Right forelimb (tissue), 1 donor: ENCODE measurements at regions not wholly inside any gene's neighbourhood (a gene's known extent, or its start where the extent isn't known, plus 50 kb on each side); places are given as distances from the start of the nearest gene placed in this dataset.
"Not testable (repeated sequence)": the region's sequence is repeated elsewhere in the genome, so short reads cannot be mapped to it uniquely, and the experiment has no call there.

Experiments
- DNase-seq: peaks from one replicate; pipeline ENCODE4 v3.0.0-alpha.2; 2018

GRCh38 chr2:120637847-120638246 lies 97.8 kb upstream of the GLI2 start:
- DNase-seq = no peak

DNA sequence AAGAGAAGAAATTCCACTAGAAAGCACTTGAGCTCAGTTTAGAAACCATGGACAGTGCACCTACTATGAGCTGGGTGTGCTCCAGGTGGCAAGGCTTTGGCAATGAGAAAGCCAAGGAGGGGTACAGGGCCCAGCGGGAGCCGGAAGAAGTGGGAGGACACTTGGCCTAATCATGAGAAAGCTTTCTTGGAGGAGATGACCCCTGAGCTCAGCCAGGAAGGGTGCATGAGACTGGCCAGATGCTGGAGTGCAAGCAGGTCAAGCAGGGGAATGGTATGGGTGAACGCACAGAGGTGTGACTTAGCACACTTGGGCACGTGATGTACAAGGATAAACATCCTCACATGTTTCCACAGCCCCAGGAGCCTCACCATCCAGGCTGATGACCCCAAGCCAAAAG lies 97.2 kb upstream of the GLI2 start:
- peak; percentile 32 for DNase-seq

DNA sequence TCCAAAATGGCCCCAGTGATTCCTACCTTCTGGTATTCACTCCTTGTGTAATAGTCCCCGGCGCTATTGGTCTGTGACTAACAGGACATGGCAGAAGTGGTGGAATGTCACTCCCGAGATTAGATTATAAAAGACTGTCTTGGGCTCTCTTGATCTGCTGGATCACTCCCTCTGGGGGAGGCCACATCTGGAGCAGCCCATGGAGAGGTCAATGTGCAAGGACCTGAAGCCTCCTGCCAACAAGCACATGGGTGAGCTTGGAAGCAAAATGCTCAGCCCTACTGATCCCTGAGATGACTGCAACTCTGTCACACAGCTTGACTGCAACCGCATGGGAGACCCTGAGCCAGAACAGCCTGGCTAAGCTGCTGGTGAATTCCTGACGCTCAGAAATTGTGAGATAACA lies 94.3 kb upstream of the GLI2 start:
- no peak for DNase-seq

DNA sequence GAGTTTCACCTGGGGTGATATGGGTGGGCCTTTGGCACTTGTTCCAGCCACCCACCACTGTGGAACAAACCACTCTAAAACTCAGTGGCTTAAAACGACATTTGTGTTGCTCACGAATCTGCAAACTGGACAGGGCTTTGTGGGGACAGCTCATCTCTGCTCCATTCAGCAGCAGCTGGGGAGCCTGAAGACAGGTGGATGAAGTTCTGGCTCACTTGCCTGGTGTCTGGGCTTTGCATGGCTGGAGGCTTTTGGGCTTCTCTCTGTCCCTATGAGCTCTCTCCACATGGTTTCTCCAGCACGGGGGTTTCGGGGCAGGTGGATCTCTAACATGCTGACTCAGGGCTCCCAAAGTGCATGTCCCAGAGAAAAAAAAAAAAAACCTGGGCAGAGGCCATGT lies 93.0 kb upstream of the GLI2 start:
- no peak for DNase-seq

DNA sequence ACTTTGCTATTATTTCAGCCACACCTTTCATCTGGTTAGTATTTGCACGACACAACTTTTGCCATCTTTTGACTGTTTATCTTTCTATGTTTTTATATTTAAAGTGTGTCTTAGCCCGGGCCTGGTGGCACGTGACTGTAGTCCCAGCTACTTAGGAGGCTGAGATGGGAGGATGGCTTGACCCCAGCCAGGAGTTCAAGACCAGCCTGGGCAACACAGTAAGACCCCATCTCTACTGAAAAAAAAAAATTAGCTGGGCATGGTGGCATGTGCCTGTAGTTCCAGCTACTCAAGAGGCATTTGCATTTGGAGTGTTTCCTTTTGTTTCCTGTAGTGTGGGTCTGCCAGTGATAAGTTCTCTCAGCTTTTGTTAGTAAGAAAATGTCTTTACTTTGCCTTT lies 88.7 kb upstream of the GLI2 start:
- DNase-seq = no peak

DNA sequence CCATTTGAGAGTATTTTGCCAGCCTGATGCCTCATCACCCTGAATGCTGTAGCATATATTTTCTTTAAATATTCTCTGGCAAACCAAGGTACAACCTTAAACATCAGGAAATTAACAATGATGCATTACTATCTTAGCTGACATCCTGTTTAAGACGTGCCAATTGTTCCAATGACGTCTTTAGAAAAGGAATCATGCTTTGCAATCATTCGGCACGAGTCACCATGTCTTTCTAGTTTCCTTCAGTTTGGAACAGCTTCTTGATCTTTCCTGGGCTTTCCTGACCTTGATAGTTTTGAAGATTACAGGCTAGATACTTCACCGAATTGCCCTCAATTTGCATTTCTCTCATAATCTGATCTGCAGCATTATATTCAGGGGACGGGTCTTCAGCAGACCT lies 88.2 kb upstream of the GLI2 start:
- DNase-seq = no peak

- DNase-seq = not testable (repeated sequence)
Observed at GRCh38 chr2:120649381-120649780, 86.3 kb upstream of the GLI2 start.

- no peak for DNase-seq
Observed at GRCh38 chr2:120650022-120650644, 85.5 kb upstream of the GLI2 start.

- no peak for DNase-seq
Observed at GRCh38 chr2:120651818-120652217, 83.8 kb upstream of the GLI2 start.

DNA sequence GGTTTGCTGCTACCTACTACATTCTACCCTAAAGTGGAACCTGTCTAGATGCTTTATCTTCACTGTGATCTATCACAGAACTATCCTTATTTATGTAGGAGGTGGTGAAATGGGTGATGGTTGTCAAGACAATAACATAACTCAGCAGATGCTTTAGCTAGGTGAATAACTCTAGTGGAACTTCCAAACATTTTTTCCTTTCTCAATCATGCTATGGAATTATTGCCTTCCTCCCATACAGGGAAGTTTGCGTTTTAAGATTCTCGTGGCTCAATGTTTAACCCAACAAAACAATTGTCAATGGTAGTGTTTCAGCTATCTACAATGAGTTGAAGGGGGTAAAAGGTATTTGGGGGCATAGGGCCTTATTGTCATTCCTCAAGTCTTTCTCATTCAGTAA lies 82.6 kb upstream of the GLI2 start:
- no peak for DNase-seq

DNA sequence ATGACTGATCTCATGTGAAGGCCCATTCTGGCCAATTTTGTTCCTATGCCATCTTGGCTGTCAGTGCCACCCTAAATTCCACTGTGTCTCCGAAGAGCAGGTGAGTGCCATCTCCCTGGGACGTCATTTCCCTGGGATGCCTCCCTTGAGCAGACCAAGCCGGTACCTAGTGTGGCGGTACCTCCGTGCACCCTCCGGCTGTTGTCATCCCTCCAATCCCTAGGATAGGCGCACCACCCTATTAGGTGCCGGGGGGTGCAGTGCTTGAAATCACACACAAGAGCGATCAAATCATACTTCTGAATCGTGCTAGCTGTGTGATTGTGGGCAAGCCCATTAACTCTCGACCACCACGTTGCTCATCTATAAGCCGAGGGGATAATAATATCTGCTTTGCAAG lies 81.8 kb upstream of the GLI2 start:
- DNase-seq = no peak

GRCh38 chr2:120654381-120655134 lies 81.1 kb upstream of the GLI2 start:
- no peak for DNase-seq

DNA sequence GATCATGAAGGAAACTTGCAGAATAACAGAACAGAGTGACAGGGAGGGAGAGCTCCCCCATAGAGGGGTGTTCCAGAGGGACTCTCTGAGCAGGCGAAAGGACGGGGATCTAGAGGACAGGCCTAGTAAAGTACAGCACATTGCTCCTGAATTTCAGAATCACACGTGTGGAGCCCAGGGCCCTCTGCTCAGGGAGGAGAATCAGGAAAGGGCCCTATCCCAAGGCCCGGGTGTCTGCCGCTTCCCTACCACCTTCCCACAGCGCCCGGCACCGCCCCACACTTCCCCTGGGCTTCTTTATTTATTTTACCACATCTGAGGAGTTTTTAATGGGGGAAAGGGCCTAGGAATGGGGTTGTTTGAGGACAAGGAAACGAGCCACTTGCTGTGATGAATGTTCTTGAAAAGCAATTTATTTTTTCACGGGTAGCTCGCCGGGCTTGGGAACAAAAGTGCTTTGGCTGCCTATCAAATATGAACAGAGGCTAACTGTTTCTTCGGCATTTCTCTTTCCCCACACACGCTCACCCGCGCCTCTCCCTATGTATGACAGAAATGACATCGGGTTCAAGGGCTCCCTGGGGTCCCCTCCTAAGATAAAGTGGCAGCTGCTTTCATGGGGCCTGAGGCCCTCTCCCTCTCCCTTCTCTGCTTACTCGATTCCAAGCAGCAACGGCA lies 79.3 kb upstream of the GLI2 start:
- DNase-seq = no peak

GRCh38 chr2:120658042-120658769 lies 77.5 kb upstream of the GLI2 start:
- DNase-seq = no peak

- no peak for DNase-seq
Observed at GRCh38 chr2:120658770-120659158, 76.9 kb upstream of the GLI2 start.

GRCh38 chr2:120659275-120659977 lies 76.2 kb upstream of the GLI2 start:
- no peak for DNase-seq

DNA sequence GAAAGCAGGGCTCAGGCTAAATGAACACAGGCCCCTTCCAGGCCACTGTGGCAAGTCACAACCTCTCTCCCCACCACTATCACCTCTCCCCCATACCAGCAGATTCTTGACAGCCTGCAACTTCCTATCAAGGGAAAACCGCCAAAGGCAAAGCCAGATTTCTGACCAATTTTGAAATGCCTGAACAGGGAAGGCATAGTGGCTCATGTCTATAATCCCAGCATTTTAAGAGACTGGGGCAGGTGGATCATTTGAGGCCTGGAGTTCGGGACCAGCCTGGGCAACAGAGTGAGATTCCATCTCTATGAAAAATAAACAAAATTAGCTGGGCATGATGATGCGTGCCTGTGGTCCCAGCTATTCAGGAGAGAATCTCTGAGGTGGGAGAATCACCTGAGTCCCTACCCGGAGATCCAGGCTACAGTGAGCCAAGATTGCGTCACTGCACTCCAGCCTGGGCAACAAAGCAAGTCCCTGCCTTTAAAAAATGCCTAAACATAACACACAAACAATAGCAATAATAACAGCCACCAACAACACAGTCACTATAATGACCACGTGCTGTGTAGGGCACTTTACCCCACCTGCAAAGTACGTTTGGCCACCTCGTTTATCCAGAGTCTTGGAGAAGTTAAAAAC lies 75.5 kb upstream of the GLI2 start:
- no peak for DNase-seq

DNA sequence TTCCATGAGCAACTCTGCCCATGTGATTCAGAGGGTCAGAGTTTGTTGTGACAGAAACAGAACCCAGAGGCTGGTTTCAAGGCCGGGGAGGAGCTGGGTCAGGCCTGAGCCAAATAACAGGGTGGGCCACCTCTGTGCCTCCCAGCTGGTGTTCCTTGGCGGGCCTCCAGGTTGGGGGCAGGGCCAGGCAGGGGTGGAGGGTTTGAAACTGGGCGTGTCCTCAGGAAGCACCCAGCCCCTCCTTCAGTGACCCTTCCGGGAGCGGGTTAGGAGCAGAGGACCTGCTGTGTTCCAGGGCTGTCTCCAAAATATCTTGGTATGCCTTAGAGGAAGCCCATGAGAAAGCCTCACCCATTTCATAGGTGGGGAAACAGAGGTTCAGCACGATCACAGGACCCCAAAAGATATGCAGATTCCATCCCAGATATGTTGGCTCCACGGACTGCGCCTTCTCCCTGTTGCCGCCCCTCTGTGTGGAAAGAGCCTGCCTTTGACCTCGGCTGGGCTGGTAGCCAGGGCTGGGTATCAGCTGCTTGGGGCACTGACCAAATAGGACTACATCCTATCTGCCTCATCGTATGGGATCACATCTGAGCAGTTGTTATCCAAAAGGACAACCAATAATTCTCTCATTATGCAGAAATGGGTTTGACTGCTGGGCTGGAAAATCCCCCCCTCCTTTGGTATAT lies 74.8 kb upstream of the GLI2 start:
- no peak for DNase-seq

GRCh38 chr2:120661551-120661950 lies 74.1 kb upstream of the GLI2 start:
- no peak for DNase-seq

DNA sequence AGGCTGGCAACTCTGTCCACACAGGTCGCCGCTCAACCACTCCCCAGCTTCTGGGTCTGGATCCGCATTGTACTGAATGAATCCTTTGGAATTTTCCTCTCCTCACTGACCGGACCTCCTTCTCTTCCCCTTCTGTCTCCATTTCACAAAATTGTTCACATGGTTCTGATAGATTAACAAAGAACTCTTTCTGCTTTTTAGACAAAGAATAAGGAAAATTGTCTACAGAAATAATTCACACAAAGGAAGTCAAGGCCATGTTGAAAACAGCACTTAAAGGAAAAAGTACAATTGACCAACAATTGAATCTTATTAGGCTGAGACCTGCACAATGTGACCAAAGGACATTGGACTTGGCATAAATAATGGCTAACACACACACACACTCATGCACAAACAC lies 73.6 kb upstream of the GLI2 start:
- no peak for DNase-seq

DNA sequence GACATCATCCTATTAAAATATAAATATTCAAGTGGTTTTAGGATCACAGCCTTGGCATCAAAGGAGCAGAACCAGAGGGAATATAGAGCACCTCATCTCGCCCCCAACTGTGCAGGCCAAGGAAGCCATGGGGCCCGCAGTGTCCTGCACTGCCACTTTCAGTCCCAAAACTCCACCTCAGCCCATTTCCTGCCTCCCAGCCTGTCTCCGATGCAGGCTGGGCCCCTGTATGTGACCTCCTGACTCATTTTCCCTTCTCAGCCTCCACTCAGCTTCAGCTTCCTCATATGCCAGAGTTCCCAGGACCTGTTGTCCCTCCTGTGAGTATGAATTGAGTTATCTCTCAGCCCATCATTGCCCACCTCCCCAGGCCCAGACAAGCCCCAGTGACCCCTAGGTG lies 72.9 kb upstream of the GLI2 start:
- DNase-seq = no peak

GRCh38 chr2:120666433-120666832 lies 69.2 kb upstream of the GLI2 start:
- no peak for DNase-seq
